Mesenchymal stem cell (in vitro differentiated cells and primary cell): ENCODE measurements at regions not wholly inside any gene's neighbourhood (a gene's known extent, or its start where the extent isn't known, plus 50 kb on each side); places are given as distances from the start of the nearest gene placed in this dataset.
A peak's percentile ranks its signal among the peaks of the same experiment; 100 is the strongest.

Experiments
- DNase-seq: peaks from one replicate; pipeline ENCODE4 v3.0.0-alpha.2; 2013
- H2AFZ ChIP-seq: one replicate; pipeline ENCODE4 v1.6.1; 2013; ENCODE audit warnings: low read depth, mild to moderate bottlenecking, control low read depth, inconsistent platforms, low read length, moderate library complexity
- H2AK5ac ChIP-seq: 2 replicates; pipeline ENCODE4 v1.6.1; 2013; ENCODE audit warnings: low read length, moderate library complexity, mild to moderate bottlenecking, inconsistent platforms; ENCODE audit not compliant: severe bottlenecking
- H2BK120ac ChIP-seq: one replicate; pipeline ENCODE4 v1.6.1; 2013; ENCODE audit warnings: low read depth, mild to moderate bottlenecking, inconsistent platforms, low read length, moderate library complexity
- H2BK12ac ChIP-seq, 2 experiments: one replicate each; pipeline ENCODE4 v1.6.1; 2013; ENCODE audit warnings: inconsistent platforms in 2 of 2, low read length in 2 of 2, mild to moderate bottlenecking in 2 of 2, moderate library complexity in 2 of 2, control low read depth in 1 of 2
- H2BK15ac ChIP-seq: one replicate; pipeline ENCODE4 v1.6.1; 2013; ENCODE audit warnings: mild to moderate bottlenecking, low read depth, inconsistent platforms; ENCODE audit not compliant: poor library complexity, severe bottlenecking
- H2BK5ac ChIP-seq: 2 replicates; pipeline ENCODE4 v1.6.1; 2013; ENCODE audit warnings: low read depth, mild to moderate bottlenecking, low read length, control low read depth, inconsistent platforms; ENCODE audit not compliant: poor library complexity, severe bottlenecking
- H3K14ac ChIP-seq, 2 experiments: one replicate each; pipeline ENCODE4 v1.6.1; 2013; ENCODE audit warnings: inconsistent platforms in 2 of 2, low read length in 2 of 2, control low read depth in 1 of 2, mild to moderate bottlenecking in 1 of 2, moderate library complexity in 1 of 2
- H3K18ac ChIP-seq, 2 experiments: one replicate each; pipeline ENCODE4 v1.6.1; 2013; ENCODE audit warnings: inconsistent platforms in 2 of 2, low read length in 2 of 2, control low read depth in 1 of 2, low read depth in 1 of 2, mild to moderate bottlenecking in 1 of 2
- H3K23ac ChIP-seq, 2 experiments: one replicate each; pipeline ENCODE4 v1.6.1; 2013; ENCODE audit warnings: inconsistent platforms in 2 of 2, low read length in 2 of 2, mild to moderate bottlenecking in 2 of 2, moderate library complexity in 2 of 2, control low read depth in 1 of 2
- H3K27ac ChIP-seq: 2 replicates; pipeline ENCODE4 v1.5.1; 2013; ENCODE audit warnings: mild to moderate bottlenecking, moderate library complexity, low read length, control low read depth, inconsistent platforms; ENCODE audit not compliant: poor library complexity, severe bottlenecking
- H3K27me3 ChIP-seq, 2 experiments: 2 replicates each; pipeline versions ENCODE4 v1.6.1 to v1.7.0; 2013; ENCODE audit warnings: low read length in 2 of 2, mild to moderate bottlenecking in 2 of 2, moderate library complexity in 2 of 2, control low read depth in 1 of 2, inconsistent platforms in 1 of 2; ENCODE audit not compliant: control insufficient read depth in 1 of 2, insufficient read depth in 1 of 2
- H3K36me3 ChIP-seq, 2 experiments: 2 replicates each; pipeline versions ENCODE4 v1.6.1 to v1.7.0; 2013; ENCODE audit warnings: low read length in 2 of 2, control low read depth in 1 of 2, inconsistent platforms in 1 of 2, low read depth in 1 of 2, mild to moderate bottlenecking in 1 of 2; ENCODE audit not compliant: insufficient read depth in 2 of 2, control insufficient read depth in 1 of 2
- H3K4ac ChIP-seq, 2 experiments: one replicate each; pipeline ENCODE4 v1.6.1; 2013; ENCODE audit warnings: inconsistent platforms in 2 of 2, low read length in 2 of 2, mild to moderate bottlenecking in 2 of 2, moderate library complexity in 2 of 2, control low read depth in 1 of 2, low read depth in 1 of 2
- H3K4me1 ChIP-seq: 2 replicates; pipeline ENCODE4 v1.6.1; 2013; ENCODE audit warnings: low read depth, low read length, control low read depth; ENCODE audit not compliant: control insufficient read depth, insufficient read depth
- H3K4me2 ChIP-seq: 2 replicates; pipeline ENCODE4 v1.6.1; 2013; ENCODE audit warnings: low read length, mild to moderate bottlenecking, inconsistent platforms; ENCODE audit not compliant: poor library complexity, severe bottlenecking
- H3K4me3 ChIP-seq, 2 experiments: 2 replicates each; pipeline versions ENCODE4 v1.5.1 to v1.7.0; 2013; ENCODE audit warnings: low read length in 2 of 2, mild to moderate bottlenecking in 2 of 2, control low read depth in 1 of 2, low read depth in 1 of 2; ENCODE audit not compliant: insufficient read depth in 1 of 2
- H3K79me1 ChIP-seq: replicated peaks from 2 replicates; pipeline ENCODE4 v1.6.1; 2013; ENCODE audit warnings: mild to moderate bottlenecking, control low read depth, low read length, inconsistent platforms; ENCODE audit not compliant: poor library complexity, severe bottlenecking
- H3K9ac ChIP-seq: 2 replicates; pipeline ENCODE4 v1.7.0; 2013; ENCODE audit warnings: mild to moderate bottlenecking, low read length, moderate library complexity
- H3K9me3 ChIP-seq: 2 replicates; pipeline ENCODE4 v1.7.0; 2013; ENCODE audit warnings: mild to moderate bottlenecking, low read length; ENCODE audit not compliant: control insufficient read depth
- H4K8ac ChIP-seq: one replicate; pipeline ENCODE4 v1.6.1; 2013; ENCODE audit warnings: inconsistent platforms, mild to moderate bottlenecking, low read length, moderate library complexity
- H4K91ac ChIP-seq: one replicate; pipeline ENCODE4 v1.6.1; 2013; ENCODE audit warnings: mild to moderate bottlenecking, low read length, inconsistent platforms
- WGBS: methylation state at CpG from one replicate; pipeline ENCODE4 v1.1.7; 2013; ENCODE audit warnings: mixed read lengths; 5-methylcytosine and 5-hydroxymethylcytosine counted together

DNA sequence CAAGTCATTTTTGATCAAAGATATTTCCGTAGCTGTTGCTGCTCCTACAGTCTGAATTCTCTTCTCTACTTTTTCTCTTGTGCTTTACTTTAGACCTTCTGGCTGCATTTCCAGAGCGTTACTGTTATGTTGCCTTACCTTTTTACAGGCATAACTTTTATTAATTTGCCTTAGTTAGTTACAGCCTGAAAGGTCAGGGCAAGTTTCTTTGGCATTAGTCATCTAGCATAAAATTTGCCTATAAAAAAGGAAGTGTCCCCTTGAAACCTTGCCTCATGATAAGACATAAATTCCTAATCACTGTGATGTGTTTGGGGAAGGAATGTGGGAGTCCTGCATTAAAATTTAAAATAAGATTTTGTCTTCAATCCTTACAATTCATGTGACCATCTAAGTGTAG lies 618.5 kb downstream of the NR2F2 start:
- H3K4me3 ChIP-seq, result no peak overlapping the region
- no peak overlapping the region for H3K4ac ChIP-seq
- no peak overlapping the region for H4K8ac ChIP-seq
- no peaks in the 10 kb centered on the region for H3K79me1 ChIP-seq
- DNase-seq, result peak; percentile 11
- peaks cover 1% of the 10 kb centered on the region for H3K4me1 ChIP-seq
- no peak overlapping the region for H3K14ac ChIP-seq
- H3K27ac ChIP-seq, result no peak overlapping the region
- H3K23ac ChIP-seq, result no peak overlapping the region
- peaks cover 5 to 19% of the 10 kb centered on the region in 2 experiments for H3K27me3 ChIP-seq
- no peak overlapping the region for H4K91ac ChIP-seq
- H3K9ac ChIP-seq, result no peak overlapping the region
- no peak overlapping the region for H3K4me2 ChIP-seq
- H2AK5ac ChIP-seq, result no peak overlapping the region
- no peaks in the 10 kb centered on the region for H3K36me3 ChIP-seq
- no peak overlapping the region for H3K18ac ChIP-seq
- WGBS, result 56% methylated on average over 1 of the region's 2 CpGs
- no peak overlapping the region for H2AFZ ChIP-seq
- H2BK120ac ChIP-seq, result no peak overlapping the region
- H2BK5ac ChIP-seq, result no peak overlapping the region
- no peak overlapping the region for H2BK15ac ChIP-seq
- H3K9me3 ChIP-seq, result peaks cover 9% of the 10 kb centered on the region
- no peak overlapping the region for H2BK12ac ChIP-seq

DNA sequence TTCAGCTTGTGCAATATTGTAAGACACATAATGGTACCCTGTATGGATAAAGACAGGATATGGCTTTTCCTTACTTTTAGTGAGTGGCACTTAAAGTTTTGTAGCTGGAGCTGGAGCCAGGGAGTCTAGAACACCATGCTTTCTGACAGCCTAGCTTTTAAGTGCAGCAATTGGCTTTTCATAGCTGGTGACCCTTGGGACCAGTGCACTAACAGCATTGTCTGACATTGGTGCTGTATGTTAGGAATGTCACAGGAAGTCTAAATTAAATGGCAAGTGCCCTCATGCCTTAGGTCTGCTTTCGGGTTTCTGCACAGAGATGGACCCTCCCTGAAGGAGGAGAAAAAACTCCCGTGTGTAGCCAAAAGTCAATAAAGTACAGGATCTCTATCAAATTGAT lies 628.2 kb downstream of the NR2F2 start:
- 67% methylated on average over 1 of the region's 2 CpGs for WGBS
- Histone ChIP-seq H3K36me3 (no peaks in the 10 kb centered on the region), H3K4me3 (no peak overlapping the region), H4K8ac (no peak overlapping the region), H3K4ac (no peak overlapping the region), H3K18ac (no peak overlapping the region), H3K4me2 (no peak overlapping the region), H3K27ac (no peak overlapping the region), H4K91ac (no peak overlapping the region), H2BK120ac (no peak overlapping the region), H3K23ac (no peak overlapping the region), H3K4me1 (no peaks in the 10 kb centered on the region), H2BK12ac (no peak overlapping the region), H3K14ac (no peak overlapping the region), H2BK5ac (no peak overlapping the region), H3K9me3 (peaks cover 27% of the 10 kb centered on the region), H3K9ac (no peak overlapping the region), H2AFZ (no peak overlapping the region), H2AK5ac (no peak overlapping the region), H3K79me1 (no peaks in the 10 kb centered on the region), H3K27me3 (no peaks in the 10 kb centered on the region), H2BK15ac (no peak overlapping the region)
- DNase-seq, result no peak

DNA sequence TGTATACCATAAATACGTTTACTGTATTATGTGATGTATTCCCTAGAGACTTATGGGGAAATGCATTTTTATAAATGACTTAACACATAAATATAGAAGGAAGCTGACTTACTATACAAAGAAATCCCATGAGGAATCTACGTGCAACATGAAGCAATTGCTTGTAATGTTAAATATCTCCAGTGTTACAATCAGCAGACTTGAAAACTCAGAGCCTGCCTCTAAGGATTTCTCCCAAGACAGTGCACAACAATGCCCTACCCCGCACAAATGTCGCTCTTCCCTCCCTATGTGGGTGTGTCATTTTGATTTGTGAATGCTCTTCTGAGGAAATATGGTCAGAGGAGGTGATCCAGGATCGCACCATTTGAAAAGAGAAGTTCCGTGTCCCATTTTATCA lies 629.0 kb downstream of the NR2F2 start:
- no peak overlapping the region for H2AK5ac ChIP-seq
- no peaks in the 10 kb centered on the region for H3K4me1 ChIP-seq
- 95% methylated on average over 2 of the region's 6 CpGs for WGBS

DNA sequence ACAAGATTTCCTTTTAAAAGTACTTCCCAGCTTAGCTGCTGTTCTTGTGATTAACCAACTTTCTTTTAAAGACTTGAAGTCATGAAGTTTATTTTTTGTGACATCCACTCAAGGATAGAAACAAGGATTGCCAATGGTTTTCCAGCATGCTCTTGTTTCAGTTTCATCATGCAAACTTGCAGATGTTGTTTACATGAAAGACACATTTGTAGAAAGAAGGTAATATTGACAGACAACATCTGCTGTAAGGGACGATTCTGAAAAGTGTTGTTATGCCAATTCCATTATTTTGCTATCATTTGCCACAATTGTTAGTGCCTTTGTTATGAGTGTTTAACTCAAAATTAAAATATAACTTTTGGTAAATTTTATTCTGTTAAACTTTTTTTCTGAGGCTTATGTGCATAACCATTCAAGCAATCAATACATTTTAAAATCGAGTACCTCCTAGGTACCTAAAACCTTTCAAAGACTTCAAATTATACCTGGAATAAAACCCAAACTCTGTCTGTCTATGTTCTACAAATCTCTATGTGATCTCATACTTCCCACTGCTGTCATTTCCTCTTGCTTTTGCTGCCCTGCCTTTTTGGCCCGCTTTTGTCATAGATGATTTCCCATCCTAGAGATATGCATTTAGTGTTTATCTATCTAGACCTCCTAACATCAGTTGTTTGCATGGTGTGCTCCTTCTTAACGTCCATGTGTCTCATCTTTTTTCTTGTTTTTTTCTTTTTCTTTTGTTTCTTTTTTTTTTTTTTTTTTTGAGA lies 630.4 kb downstream of the NR2F2 start:
- DNase-seq, result no peak
- Histone ChIP-seq H3K27ac (no peak overlapping the region), H3K18ac (no peak overlapping the region), H3K4me1 (no peaks in the 10 kb centered on the region), H3K14ac (no peak overlapping the region), H2BK120ac (no peak overlapping the region), H3K9ac (no peak overlapping the region), H3K27me3 (no peaks in the 10 kb centered on the region), H3K79me1 (no peaks in the 10 kb centered on the region), H3K4me2 (no peak overlapping the region), H3K23ac (no peak overlapping the region), H3K4ac (no peak overlapping the region), H2BK5ac (no peak overlapping the region), H3K36me3 (no peaks in the 10 kb centered on the region), H3K4me3 (no peak overlapping the region), H2BK15ac (no peak overlapping the region), H2BK12ac (no peak overlapping the region), H4K8ac (no peak overlapping the region), H3K9me3 (peaks cover 23% of the 10 kb centered on the region), H2AFZ (no peak overlapping the region), H2AK5ac (no peak overlapping the region), H4K91ac (no peak overlapping the region)
- whole genome bisulfite sequencing, result 98% methylated on average over 2 of the region's 4 CpGs

More for the DNA sequence above, 629.0 kb downstream of the NR2F2 start:
- no peak overlapping the region for H3K27ac ChIP-seq
- no peaks in the 10 kb centered on the region for H3K27me3 ChIP-seq
- peaks cover 25% of the 10 kb centered on the region for H3K9me3 ChIP-seq
- H3K36me3 ChIP-seq, result no peaks in the 10 kb centered on the region
- H2BK12ac ChIP-seq, result no peak overlapping the region
- H3K4me3 ChIP-seq, result no peak overlapping the region
- H3K23ac ChIP-seq, result no peak overlapping the region
- DNase-seq, result no peak
- no peak overlapping the region for H3K4me2 ChIP-seq
- no peak overlapping the region for H2AFZ ChIP-seq
- H4K91ac ChIP-seq, result no peak overlapping the region
- H2BK15ac ChIP-seq, result no peak overlapping the region
- H3K14ac ChIP-seq, result no peak overlapping the region
- H3K9ac ChIP-seq, result no peak overlapping the region
- H3K18ac ChIP-seq, result no peak overlapping the region
- H3K79me1 ChIP-seq, result no peaks in the 10 kb centered on the region
- no peak overlapping the region for H2BK120ac ChIP-seq
- H4K8ac ChIP-seq, result no peak overlapping the region
- no peak overlapping the region for H2BK5ac ChIP-seq
- no peak overlapping the region for H3K4ac ChIP-seq
